GM21515 (cell line): ENCODE measurements at regions not wholly inside any gene's neighbourhood (a gene's known extent, or its start where the extent isn't known, plus 50 kb on each side); places are given as distances from the start of the nearest gene placed in this dataset.
"Not testable (repeated sequence)": the region's sequence is repeated elsewhere in the genome, so short reads cannot be mapped to it uniquely, and the experiment has no call there.

Experiments used
- ATAC-seq: cut with Tn5 transposase; IDR thresholded peaks from one replicate; pipeline ENCODE4 v1.9.1; 2021; ENCODE audit not compliant: unreplicated experiment

- no peak for ATAC-seq
Measured at GRCh38 chr6:14290041-14290771, 172.6 kb downstream of the CD83 start.

GRCh38 chr6:14290772-14291330, 173.3 kb downstream of the CD83 start:
- ATAC-seq, result no peak

- no peak for ATAC-seq
Measured at GRCh38 chr6:14291331-14291730, 173.8 kb downstream of the CD83 start.

GRCh38 chr6:14292119-14292518, 174.5 kb downstream of the CD83 start:
- ATAC-seq, result no peak

GRCh38 chr6:14294270-14294951, 176.8 kb downstream of the CD83 start:
- ATAC-seq, result no peak

GRCh38 chr6:14296698-14297097, 179.1 kb downstream of the CD83 start:
- ATAC-seq, result not testable (repeated sequence)

- not testable (repeated sequence) for ATAC-seq
Measured at GRCh38 chr6:14297118-14297517, 179.5 kb downstream of the CD83 start.

GRCh38 chr6:14300189-14300588, 182.6 kb downstream of the CD83 start:
- not testable (repeated sequence) for ATAC-seq

- not testable (repeated sequence) for ATAC-seq
Measured at GRCh38 chr6:14300721-14301120, 183.1 kb downstream of the CD83 start.

GRCh38 chr6:14301477-14301876, 183.9 kb downstream of the CD83 start:
- not testable (repeated sequence) for ATAC-seq

GRCh38 chr6:14305131-14305530, 187.6 kb downstream of the CD83 start:
- ATAC-seq, result no peak

- ATAC-seq, result no peak
Measured at GRCh38 chr6:14305624-14306023, 188.1 kb downstream of the CD83 start.

GRCh38 chr6:14306151-14306906, 188.8 kb downstream of the CD83 start:
- no peak for ATAC-seq

GRCh38 chr6:14309516-14309915, 191.9 kb downstream of the CD83 start:
- ATAC-seq, result no peak

GRCh38 chr6:14309951-14310445, 192.4 kb downstream of the CD83 start:
- no peak for ATAC-seq

GRCh38 chr6:14310960-14311359, 193.4 kb downstream of the CD83 start:
- no peak for ATAC-seq

- ATAC-seq, result no peak
Measured at GRCh38 chr6:14312587-14312986, 195.0 kb downstream of the CD83 start.

GRCh38 chr6:14313248-14313647, 195.7 kb downstream of the CD83 start:
- ATAC-seq, result no peak

GRCh38 chr6:14315353-14315752, 197.8 kb downstream of the CD83 start:
- no peak for ATAC-seq

GRCh38 chr6:14316651-14317386, 199.2 kb downstream of the CD83 start:
- no peak for ATAC-seq
